ENCODE measurements at regions not wholly inside any gene's neighbourhood (a gene's known extent, or its start where the extent isn't known, plus 50 kb on each side); places are given as distances from the start of the nearest gene placed in this dataset.

- no TSS peak for BruUV-seq (replicated peaks)
- H3K9me3 ChIP-seq (ENCODE audit: low read length): 0 out of 2 replicates have a peak, but pooled peaks cover 9% of the 10 kb centered on the region
- H3K4me1 ChIP-seq (ENCODE audit: insufficient read depth, low read length, poor library complexity, severe bottlenecking): no peaks in the 10 kb centered on the region
- H3K4me3 ChIP-seq (ENCODE audit: low read depth, low read length, poor library complexity, severe bottlenecking): no peak overlapping the region
- TF ChIP-seq, protein P1, sequence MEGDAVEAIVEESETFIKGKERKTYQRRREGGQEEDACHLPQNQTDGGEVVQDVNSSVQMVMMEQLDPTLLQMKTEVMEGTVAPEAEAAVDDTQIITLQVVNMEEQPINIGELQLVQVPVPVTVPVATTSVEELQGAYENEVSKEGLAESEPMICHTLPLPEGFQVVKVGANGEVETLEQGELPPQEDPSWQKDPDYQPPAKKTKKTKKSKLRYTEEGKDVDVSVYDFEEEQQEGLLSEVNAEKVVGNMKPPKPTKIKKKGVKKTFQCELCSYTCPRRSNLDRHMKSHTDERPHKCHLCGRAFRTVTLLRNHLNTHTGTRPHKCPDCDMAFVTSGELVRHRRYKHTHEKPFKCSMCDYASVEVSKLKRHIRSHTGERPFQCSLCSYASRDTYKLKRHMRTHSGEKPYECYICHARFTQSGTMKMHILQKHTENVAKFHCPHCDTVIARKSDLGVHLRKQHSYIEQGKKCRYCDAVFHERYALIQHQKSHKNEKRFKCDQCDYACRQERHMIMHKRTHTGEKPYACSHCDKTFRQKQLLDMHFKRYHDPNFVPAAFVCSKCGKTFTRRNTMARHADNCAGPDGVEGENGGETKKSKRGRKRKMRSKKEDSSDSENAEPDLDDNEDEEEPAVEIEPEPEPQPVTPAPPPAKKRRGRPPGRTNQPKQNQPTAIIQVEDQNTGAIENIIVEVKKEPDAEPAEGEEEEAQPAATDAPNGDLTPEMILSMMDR (conservative IDR thresholded peaks at IDR 0.05; ENCODE audit: low read length): no peak
- TF ChIP-seq EZH2phosphoT487 (IDR thresholded peaks at IDR 0.05; ENCODE audit: borderline replicate concordance, low read depth, low read length): no peak
- H3K27ac ChIP-seq (ENCODE audit: low read depth, low read length, poor library complexity, severe bottlenecking): no peak overlapping the region
- POLR2A ChIA-PET: interaction anchor here (0.6 to 2.8 kb wide), 4 partner anchors 10 to 1563 kb away, joined by 3 to 9 read pairs (median 4); no protein-coding TSS in a partner anchor
- H4K20me1 ChIP-seq (ENCODE audit: insufficient read depth, low read length): no peaks in the 10 kb centered on the region
- intact Hi-C loops (cut with micrococcal nuclease; ENCODE audit: unreplicated experiment): no loop called here
- H3K4me2 ChIP-seq (ENCODE audit: low read length): no peak overlapping the region
- H3K36me3 ChIP-seq (ENCODE audit: insufficient read depth, low read length): no peaks in the 10 kb centered on the region
- no peak overlapping the region for H2AFZ ChIP-seq (ENCODE audit: low read length)
- DNase-seq (ENCODE audit: low spot score): no peak
- no peaks in the 10 kb centered on the region for H3K79me2 ChIP-seq (ENCODE audit: insufficient read depth, low read depth, low read length)
- CTCF ChIA-PET (ENCODE audit: unreplicated experiment): no interaction called here
- no peaks in the 10 kb centered on the region for H3K9me2 ChIP-seq (ENCODE audit: insufficient read depth, low read length)
Measured at GRCh38 chr3:170723241-170723640, 137.4 kb upstream of the SLC7A14 start.

DNA sequence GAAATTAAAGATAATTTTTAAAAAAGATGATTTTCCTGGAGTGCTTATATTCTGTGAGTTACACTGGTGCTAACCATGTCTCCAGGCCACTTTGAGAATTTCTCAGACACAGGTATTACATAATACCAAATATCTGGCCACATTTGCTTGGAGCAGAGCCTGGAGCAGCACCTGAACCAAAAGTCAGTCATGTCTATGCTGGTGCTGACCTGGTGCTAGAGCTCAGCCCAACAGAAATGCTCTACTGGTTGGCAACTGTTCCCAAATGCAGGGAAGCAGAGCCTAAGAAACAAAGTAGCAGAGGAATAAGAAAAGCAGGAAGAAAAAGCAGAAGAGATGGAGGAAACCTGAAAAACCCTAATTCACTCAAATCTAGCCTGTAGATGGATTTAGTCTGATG is 135.7 kb upstream of the SLC7A14 start:
- H3K4me1 ChIP-seq (ENCODE audit: insufficient read depth, low read length, poor library complexity, severe bottlenecking): no peaks in the 10 kb centered on the region
- intact Hi-C loops (cut with micrococcal nuclease; ENCODE audit: unreplicated experiment): no loop called here
- no peak overlapping the region for H3K4me3 ChIP-seq (ENCODE audit: low read depth, low read length, poor library complexity, severe bottlenecking)
- DNase-seq (ENCODE audit: low spot score): no peak
- H3K9me3 ChIP-seq (ENCODE audit: low read length): 0 out of 2 replicates have a peak, but pooled peaks cover 9% of the 10 kb centered on the region
- TF ChIP-seq, protein P1 (conservative IDR thresholded peaks at IDR 0.05; ENCODE audit: low read length): no peak
- no peak for TF ChIP-seq EZH2phosphoT487 (IDR thresholded peaks at IDR 0.05; ENCODE audit: borderline replicate concordance, low read depth, low read length)
- ChIA-PET POLR2A (interaction anchor here (0.6 kb wide), 1 partner anchor 345 kb away, joined by 4 read pairs; no protein-coding TSS in a partner anchor), CTCF (ENCODE audit: unreplicated experiment) (no interaction called here)
- H3K36me3 ChIP-seq (ENCODE audit: insufficient read depth, low read length): no peaks in the 10 kb centered on the region
- H4K20me1 ChIP-seq (ENCODE audit: insufficient read depth, low read length): no peaks in the 10 kb centered on the region
- no peak overlapping the region for H3K27ac ChIP-seq (ENCODE audit: low read depth, low read length, poor library complexity, severe bottlenecking)
- no peaks in the 10 kb centered on the region for H3K79me2 ChIP-seq (ENCODE audit: insufficient read depth, low read depth, low read length)
- H3K4me2 ChIP-seq (ENCODE audit: low read length): no peak overlapping the region
- no peaks in the 10 kb centered on the region for H3K9me2 ChIP-seq (ENCODE audit: insufficient read depth, low read length)
- H2AFZ ChIP-seq (ENCODE audit: low read length): no peak overlapping the region
- BruUV-seq (replicated peaks): no TSS peak

- Histone ChIP-seq H3K79me2 (ENCODE audit: insufficient read depth, low read depth, low read length) (no peaks in the 10 kb centered on the region), H2AFZ (ENCODE audit: low read length) (no peak overlapping the region), H4K20me1 (ENCODE audit: insufficient read depth, low read length) (no peaks in the 10 kb centered on the region), H3K36me3 (ENCODE audit: insufficient read depth, low read length) (no peaks in the 10 kb centered on the region), H3K4me1 (ENCODE audit: insufficient read depth, low read length, poor library complexity, severe bottlenecking) (no peaks in the 10 kb centered on the region), H3K9me3 (ENCODE audit: low read length) (0 out of 2 replicates have a peak, but pooled peaks cover 9% of the 10 kb centered on the region), H3K4me3 (ENCODE audit: low read depth, low read length, poor library complexity, severe bottlenecking) (no peak overlapping the region), H3K27ac (ENCODE audit: low read depth, low read length, poor library complexity, severe bottlenecking) (no peak overlapping the region), H3K9me2 (ENCODE audit: insufficient read depth, low read length) (no peaks in the 10 kb centered on the region), H3K4me2 (ENCODE audit: low read length) (no peak overlapping the region)
- intact Hi-C loops (cut with micrococcal nuclease; ENCODE audit: unreplicated experiment): no loop called here
- no peak for DNase-seq (ENCODE audit: low spot score)
- POLR2A ChIA-PET: interaction anchor here (0.6 kb wide), 1 partner anchor 363 kb away, joined by 3 read pairs; no protein-coding TSS in a partner anchor
- CTCF ChIA-PET (ENCODE audit: unreplicated experiment): no interaction called here
- no TSS peak for BruUV-seq (replicated peaks)
- no peak for TF ChIP-seq EZH2phosphoT487 (IDR thresholded peaks at IDR 0.05; ENCODE audit: borderline replicate concordance, low read depth, low read length)
- TF ChIP-seq, protein P1 (conservative IDR thresholded peaks at IDR 0.05; ENCODE audit: low read length): no peak
Measured at GRCh38 chr3:170719300-170719699, 133.4 kb upstream of the SLC7A14 start.

Measured in OCI-LY7 (cell line).